ENCODE measurements at regions not wholly inside any gene's neighbourhood (a gene's known extent, or its start where the extent isn't known, plus 50 kb on each side); places are given as distances from the start of the nearest gene placed in this dataset.

DNA sequence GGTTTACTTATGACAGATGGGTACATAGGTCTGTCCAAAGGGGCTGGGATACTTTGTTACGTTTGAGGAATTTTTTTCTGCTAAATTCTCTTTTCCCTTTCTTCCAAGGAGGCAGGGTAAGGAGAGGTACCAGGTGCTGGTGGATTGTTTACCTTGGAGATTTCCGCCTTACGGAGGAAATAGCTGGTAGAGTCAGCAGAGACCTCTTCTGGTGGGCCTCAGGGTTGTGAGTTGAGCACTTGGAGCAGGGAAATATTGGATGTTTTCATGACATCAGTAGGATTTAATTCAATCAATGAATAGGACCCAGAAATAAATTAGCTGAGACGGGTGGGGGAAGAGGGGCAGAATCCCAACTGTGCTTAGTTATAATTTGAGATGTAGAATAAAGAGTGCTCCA, 60.0 kb upstream of the TAF11L2 start:
- no TSS peak for BruUV-seq (replicated peaks)
- intact Hi-C loops (cut with micrococcal nuclease) (loop anchor here (5.0 kb wide), 1 partner anchor 201 kb away; no protein-coding TSS in a partner anchor), dilution Hi-C loops (cut with MboI; ENCODE audit: extremely low pct_ligation_motif_present, low sequenced_read_pairs) (no loop called here)
- POLR2A ChIA-PET = no interaction called here
- no peak overlapping the region for H3K27ac ChIP-seq (ENCODE audit: insufficient read depth, low read depth, low read length)
- TF ChIP-seq, protein P1, sequence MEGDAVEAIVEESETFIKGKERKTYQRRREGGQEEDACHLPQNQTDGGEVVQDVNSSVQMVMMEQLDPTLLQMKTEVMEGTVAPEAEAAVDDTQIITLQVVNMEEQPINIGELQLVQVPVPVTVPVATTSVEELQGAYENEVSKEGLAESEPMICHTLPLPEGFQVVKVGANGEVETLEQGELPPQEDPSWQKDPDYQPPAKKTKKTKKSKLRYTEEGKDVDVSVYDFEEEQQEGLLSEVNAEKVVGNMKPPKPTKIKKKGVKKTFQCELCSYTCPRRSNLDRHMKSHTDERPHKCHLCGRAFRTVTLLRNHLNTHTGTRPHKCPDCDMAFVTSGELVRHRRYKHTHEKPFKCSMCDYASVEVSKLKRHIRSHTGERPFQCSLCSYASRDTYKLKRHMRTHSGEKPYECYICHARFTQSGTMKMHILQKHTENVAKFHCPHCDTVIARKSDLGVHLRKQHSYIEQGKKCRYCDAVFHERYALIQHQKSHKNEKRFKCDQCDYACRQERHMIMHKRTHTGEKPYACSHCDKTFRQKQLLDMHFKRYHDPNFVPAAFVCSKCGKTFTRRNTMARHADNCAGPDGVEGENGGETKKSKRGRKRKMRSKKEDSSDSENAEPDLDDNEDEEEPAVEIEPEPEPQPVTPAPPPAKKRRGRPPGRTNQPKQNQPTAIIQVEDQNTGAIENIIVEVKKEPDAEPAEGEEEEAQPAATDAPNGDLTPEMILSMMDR (IDR thresholded peaks at IDR 0.05; ENCODE audit: extremely low read depth in 1 of 2, insufficient read depth in 1 of 2, low read depth in 1 of 2, low read length in 2 of 2) = no peak
- TF ChIP-seq JUN (IDR thresholded peaks at IDR 0.05; ENCODE audit: borderline replicate concordance, insufficient read depth, insufficient read length, low read depth) = no peak
- TF ChIP-seq POLR2A (IDR thresholded peaks at IDR 0.05; ENCODE audit: low read depth, low read length) = no peak
- no peak for TF ChIP-seq GATA2 (IDR thresholded peaks at IDR 0.05; ENCODE audit: insufficient read depth, insufficient read length, low read depth, low read length)
- H3K9me1 ChIP-seq (replicated peaks; ENCODE audit: control insufficient read depth, extremely low read depth, insufficient read depth, low read length) = no peaks in the 10 kb centered on the region
- CTCF ChIA-PET = interaction anchor here (1.6 kb wide), 1 partner anchor 222 kb away, joined by 9 read pairs; no protein-coding TSS in a partner anchor
- no peaks in the 10 kb centered on the region for H3K36me3 ChIP-seq (ENCODE audit: control insufficient read depth in 2 of 2, extremely low read depth in 1 of 2, insufficient read depth in 2 of 2, low read length in 2 of 2)
- no peaks in the 10 kb centered on the region for H3K27me3 ChIP-seq (ENCODE audit: control insufficient read depth in 2 of 2, insufficient read depth in 2 of 2, low read length in 2 of 2)
- no peak for DNase-seq (ENCODE audit: low read depth, low spot score)
- H3K9ac ChIP-seq (replicated peaks; ENCODE audit: extremely low read depth, insufficient read depth, low read length) = no peak overlapping the region
- H2AFZ ChIP-seq (ENCODE audit: low read depth, low read length) = no peak overlapping the region
- no peak for FAIRE-seq
- no peaks in the 10 kb centered on the region for H3K79me2 ChIP-seq (ENCODE audit: control insufficient read depth, insufficient read depth, low read length)
- no peak overlapping the region for H3K4me3 ChIP-seq (replicated peaks in 1 of 3; ENCODE audit: insufficient read depth in 1 of 3, low read depth in 1 of 3, low read length in 3 of 3)
- peaks cover 7% of the 10 kb centered on the region for H3K4me1 ChIP-seq (ENCODE audit: control insufficient read depth, extremely low read depth, insufficient read depth, low read length)
- H3K9me3 ChIP-seq (replicated peaks; ENCODE audit: control insufficient read depth, insufficient read depth, low read length) = no peaks in the 10 kb centered on the region
- no peak overlapping the region for H3K4me2 ChIP-seq (ENCODE audit: insufficient read depth, low read length)
- H4K20me1 ChIP-seq (replicated peaks; ENCODE audit: control insufficient read depth, extremely low read depth, insufficient read depth, low read length) = no peaks in the 10 kb centered on the region

- Histone ChIP-seq H3K9ac (replicated peaks; ENCODE audit: extremely low read depth, insufficient read depth, low read length) (no peak overlapping the region), H3K9me1 (replicated peaks; ENCODE audit: control insufficient read depth, extremely low read depth, insufficient read depth, low read length) (no peaks in the 10 kb centered on the region), H3K9me3 (replicated peaks; ENCODE audit: control insufficient read depth, insufficient read depth, low read length) (no peaks in the 10 kb centered on the region), H4K20me1 (replicated peaks; ENCODE audit: control insufficient read depth, extremely low read depth, insufficient read depth, low read length) (no peaks in the 10 kb centered on the region), H3K4me2 (ENCODE audit: insufficient read depth, low read length) (no peak overlapping the region), H3K4me1 (ENCODE audit: control insufficient read depth, extremely low read depth, insufficient read depth, low read length) (peaks cover 7% of the 10 kb centered on the region), H2AFZ (ENCODE audit: low read depth, low read length) (no peak overlapping the region), H3K4me3 (replicated peaks in 1 of 3; ENCODE audit: insufficient read depth in 1 of 3, low read depth in 1 of 3, low read length in 3 of 3) (no peak overlapping the region), H3K27me3 (ENCODE audit: control insufficient read depth in 2 of 2, insufficient read depth in 2 of 2, low read length in 2 of 2) (no peaks in the 10 kb centered on the region), H3K27ac (ENCODE audit: insufficient read depth, low read depth, low read length) (no peak overlapping the region), H3K79me2 (ENCODE audit: control insufficient read depth, insufficient read depth, low read length) (no peaks in the 10 kb centered on the region), H3K36me3 (ENCODE audit: control insufficient read depth in 2 of 2, extremely low read depth in 1 of 2, insufficient read depth in 2 of 2, low read length in 2 of 2) (no peaks in the 10 kb centered on the region)
- ChIA-PET POLR2A (no interaction called here), CTCF (no interaction called here)
- BruUV-seq (replicated peaks) = no TSS peak
- intact Hi-C loops (cut with micrococcal nuclease) = loop anchor here (5.0 kb wide), 1 partner anchor 203 kb away; no protein-coding TSS in a partner anchor
- FAIRE-seq = no peak
- TF ChIP-seq EZH2 (IDR thresholded peaks at IDR 0.05; ENCODE audit: borderline replicate concordance, low read depth, low read length, severe bottlenecking) (no peak), MAX (IDR thresholded peaks at IDR 0.05; ENCODE audit: insufficient read depth, insufficient read length) (no peak), JUN (IDR thresholded peaks at IDR 0.05; ENCODE audit: borderline replicate concordance, insufficient read depth, insufficient read length, low read depth) (no peak), FOS (IDR thresholded peaks at IDR 0.05; ENCODE audit: borderline replicate concordance, insufficient read depth, low read length) (no peak), GATA2 (IDR thresholded peaks at IDR 0.05; ENCODE audit: insufficient read depth, insufficient read length, low read depth, low read length) (no peak), MYC (IDR thresholded peaks at IDR 0.05; ENCODE audit: low read depth, low read length) (no peak), POLR2A (IDR thresholded peaks at IDR 0.05; ENCODE audit: low read depth, low read length) (no peak), POLR2AphosphoS5 (IDR thresholded peaks at IDR 0.05; ENCODE audit: insufficient read depth, low read depth, low read length) (no peak)
- TF ChIP-seq, protein P1 (IDR thresholded peaks at IDR 0.05; ENCODE audit: extremely low read depth in 1 of 2, insufficient read depth in 1 of 2, low read depth in 1 of 2, low read length in 2 of 2) = no peak
- dilution Hi-C loops (cut with MboI; ENCODE audit: extremely low pct_ligation_motif_present, low sequenced_read_pairs) = no loop called here
- no peak for DNase-seq (ENCODE audit: low read depth, low spot score)
Observed at GRCh38 chr5:17439956-17440355, 58.1 kb upstream of the TAF11L2 start.
